ENCODE measurements at regions not wholly inside any gene's neighbourhood (a gene's known extent, or its start where the extent isn't known, plus 50 kb on each side); places are given as distances from the start of the nearest gene placed in this dataset.

DNA sequence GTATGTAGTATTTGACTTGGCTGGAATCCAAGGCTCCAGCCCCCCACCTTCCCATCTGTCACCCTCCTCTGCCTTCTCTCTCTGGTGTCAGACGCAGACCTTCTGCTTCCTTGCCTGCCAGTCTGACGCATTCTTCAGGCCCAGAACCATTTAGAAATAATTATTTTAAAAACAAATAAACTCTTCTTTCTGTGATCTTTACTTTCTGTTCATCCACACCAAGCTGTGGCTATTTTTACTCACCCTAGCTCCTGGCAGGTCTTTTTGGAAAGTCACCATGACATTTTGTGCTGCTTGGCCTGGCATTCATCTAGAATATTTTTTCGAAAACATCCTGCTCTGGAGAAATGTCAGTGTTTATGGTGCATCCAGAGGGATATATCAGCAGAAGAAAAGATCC is 330.7 kb upstream of the ASIC2 start:
- in situ Hi-C loops (cut with MboI; ENCODE audit: low sequenced_read_pairs), result loop anchor here (10.0 kb wide), 1 partner anchor 59 kb away; no protein-coding TSS in a partner anchor

DNA sequence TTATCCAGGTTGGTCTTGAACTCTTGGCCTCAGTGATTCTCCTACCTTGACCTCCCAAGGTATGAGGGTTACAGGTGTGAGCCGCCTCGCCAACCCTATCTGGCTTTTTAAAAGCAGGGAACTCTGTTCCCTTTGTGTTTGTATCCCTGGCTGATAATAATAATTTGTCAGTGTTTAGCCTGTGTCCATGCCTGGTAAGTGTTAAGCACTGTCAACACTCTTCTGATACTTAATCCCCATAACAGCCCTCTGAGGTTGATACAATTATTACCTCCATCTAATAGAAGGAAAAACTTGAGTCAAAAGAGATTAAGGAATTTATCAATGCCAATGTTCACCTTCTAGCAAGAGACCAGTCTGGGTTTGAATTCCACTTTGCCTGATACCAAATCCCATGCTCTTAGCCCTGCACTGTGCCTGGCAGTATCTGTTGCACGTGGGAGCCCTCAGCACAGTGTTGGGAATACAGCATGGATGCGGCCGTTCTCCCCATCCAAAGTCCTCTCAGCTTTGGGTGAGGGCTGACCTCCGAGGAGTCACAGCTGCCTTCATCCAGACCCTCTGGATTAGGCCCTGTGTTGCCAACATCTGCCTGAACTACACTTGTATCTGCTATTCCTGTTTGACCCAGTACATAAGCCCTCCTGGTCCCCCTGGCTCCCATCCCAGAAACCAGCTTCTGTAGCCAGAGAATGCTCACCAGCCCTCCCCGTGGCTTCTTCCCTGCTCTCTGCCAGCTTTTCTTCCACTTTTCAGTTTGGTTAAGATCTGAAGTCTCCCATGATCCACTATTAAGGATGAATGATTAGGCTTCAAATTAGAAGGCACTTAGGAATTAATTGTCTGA is 335.6 kb upstream of the ASIC2 start:
- in situ Hi-C loops (cut with MboI; ENCODE audit: low sequenced_read_pairs), result loop anchor here (10.0 kb wide), 1 partner anchor 64 kb away; no protein-coding TSS in a partner anchor

DNA sequence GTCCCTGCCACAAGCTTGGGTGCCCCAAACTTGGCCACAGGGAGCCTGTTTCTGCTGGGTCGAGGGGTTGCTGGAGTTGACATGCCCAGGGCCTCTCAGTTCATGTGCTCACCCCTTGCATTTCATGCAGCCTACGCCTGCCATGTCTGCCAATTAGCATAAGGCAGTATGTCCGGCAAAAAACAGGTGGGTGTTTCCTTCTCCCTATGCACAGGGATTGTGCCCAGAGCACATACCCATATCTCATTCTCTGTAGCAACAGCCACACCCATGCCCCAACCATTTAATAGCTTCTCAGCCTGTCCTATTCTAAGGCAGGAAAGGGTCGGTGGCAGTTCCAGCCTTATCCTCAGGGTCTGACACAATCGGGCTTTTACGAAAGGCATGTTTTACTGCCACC is 340.4 kb upstream of the ASIC2 start:
- in situ Hi-C loops (cut with MboI; ENCODE audit: low sequenced_read_pairs), result no loop called here

DNA sequence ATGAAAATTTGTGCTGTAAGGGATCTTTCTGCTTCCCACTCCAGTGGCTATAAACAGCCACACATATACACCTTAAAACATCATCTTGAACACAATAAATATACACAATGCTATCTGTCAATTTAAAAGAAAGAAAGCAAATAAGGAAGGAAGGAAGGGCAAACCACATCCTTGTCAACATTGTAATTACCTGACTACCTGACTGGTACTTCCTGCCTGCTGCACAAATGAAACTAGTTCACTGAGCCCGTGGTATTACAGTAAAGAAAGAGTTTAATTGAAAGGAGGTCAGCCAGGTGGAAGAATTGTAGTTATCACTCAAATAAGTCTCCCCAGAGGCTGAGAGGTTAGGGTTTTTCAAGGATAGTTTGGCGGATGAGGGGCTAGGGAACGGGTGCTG is 344.4 kb upstream of the ASIC2 start:
- in situ Hi-C loops (cut with MboI; ENCODE audit: low sequenced_read_pairs), result no loop called here

DNA sequence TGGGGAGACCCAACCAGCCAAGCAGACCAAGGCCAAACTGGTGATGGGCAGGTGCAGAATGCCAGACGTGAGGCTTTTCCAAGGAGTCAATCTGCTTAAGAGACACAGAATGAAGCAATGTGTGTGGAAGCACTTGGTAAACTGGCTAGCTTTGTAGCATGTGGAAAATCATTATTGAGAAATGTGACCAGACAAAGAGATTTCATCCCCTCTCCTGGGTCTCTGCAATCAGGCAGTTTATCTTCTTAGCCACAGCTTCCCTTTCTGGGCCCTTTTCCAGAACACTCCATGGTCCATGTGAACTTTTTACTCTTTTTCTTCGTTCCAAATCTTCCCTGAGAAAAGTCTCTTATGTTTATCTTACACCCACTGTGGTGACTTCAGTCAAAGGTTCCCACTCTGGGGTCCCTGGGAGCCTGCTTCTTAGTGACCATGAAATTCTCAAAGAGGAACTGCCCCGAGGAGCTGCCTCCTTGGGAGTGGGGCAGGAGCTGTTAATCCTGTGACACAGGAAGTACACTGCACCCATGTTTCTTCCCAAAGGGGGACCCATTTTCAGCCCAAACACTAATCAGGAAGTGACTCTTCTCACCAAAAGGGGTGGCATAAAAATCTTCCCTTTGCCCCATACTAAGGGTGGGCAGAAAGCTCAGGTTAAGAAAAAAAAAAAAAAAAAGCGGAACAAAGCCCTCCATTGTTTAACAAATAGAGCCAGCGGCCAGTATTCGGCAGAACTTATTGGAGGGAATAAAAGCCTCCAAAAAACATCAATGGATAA is 346.2 kb upstream of the ASIC2 start:
- in situ Hi-C loops (cut with MboI; ENCODE audit: low sequenced_read_pairs), result no loop called here

DNA sequence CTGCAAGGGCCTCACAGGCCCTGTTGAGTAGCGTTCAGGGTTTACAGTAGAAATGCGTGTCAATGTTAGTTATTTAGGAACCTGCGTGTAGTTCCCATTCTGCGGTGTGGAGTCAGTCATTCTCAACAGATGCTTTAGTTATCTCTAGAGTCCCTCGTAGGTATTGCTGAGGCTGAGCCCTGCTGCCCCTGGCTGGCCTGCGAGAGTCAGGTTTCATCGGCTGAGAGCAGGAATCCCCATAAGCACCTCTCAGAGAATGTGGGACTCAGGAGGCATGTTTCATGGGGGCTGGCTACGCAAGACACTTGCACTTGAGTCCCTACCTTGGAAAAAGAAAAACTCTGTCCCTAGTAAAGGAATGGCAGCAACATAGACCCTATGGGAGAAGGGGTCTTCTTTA is 347.5 kb upstream of the ASIC2 start:
- in situ Hi-C loops (cut with MboI; ENCODE audit: low sequenced_read_pairs), result no loop called here

DNA sequence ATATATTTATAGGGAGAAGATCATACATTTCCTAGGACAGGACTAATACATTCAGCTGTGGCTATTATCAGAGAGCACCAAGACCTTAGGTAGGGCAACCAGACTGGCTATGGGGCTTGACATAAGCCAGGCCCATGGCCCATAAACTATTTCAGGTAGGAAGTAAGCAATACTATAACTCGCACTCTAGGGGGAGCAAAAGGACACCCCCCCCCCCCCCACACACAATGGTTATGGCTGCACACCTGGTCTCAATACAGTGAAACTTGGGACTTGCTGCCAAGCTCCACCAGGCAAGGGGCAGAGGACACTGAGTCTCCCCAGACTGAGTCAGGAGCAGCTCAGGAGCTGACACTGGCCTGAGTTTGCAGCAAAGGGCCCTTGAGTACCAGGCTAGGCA is 348.9 kb upstream of the ASIC2 start:
- in situ Hi-C loops (cut with MboI; ENCODE audit: low sequenced_read_pairs), result no loop called here

DNA sequence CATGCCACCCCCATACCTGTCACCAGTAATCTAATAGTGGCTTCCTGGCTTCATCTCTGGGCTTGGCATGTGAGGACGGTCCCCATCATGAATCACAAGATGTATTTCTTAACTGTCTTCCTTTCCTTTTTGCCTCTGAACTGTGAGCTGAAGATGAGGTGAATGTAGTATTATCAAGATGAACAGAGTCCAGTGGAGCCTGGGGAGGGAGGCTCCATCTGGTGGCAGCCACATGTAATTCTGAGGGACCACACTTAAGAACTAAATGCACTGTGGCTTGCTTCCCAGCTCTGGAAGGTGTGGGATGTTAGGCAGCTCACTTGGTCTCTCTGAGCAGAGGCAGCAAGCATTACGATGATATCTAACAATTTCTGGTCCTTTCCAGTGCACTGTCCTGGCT is 354.9 kb upstream of the ASIC2 start:
- in situ Hi-C loops (cut with MboI; ENCODE audit: low sequenced_read_pairs), result no loop called here

DNA sequence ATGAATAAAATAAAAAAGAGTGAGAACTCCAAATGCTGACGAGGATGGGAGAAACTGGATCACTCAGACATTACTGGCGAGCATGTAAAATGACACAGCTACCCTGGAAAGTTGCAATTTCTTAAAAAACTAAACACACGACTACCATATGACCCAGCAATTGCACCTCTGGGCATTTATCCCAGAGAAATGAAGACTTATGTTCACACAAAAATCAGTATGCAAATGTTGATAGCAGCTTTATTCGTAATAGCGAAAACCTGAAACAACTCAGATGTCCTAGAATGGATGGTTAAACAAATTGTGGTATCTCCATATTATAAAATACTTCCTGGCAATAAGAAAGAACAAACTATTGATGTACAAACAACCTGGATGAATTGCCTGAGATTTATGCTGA is 357.2 kb upstream of the ASIC2 start:
- in situ Hi-C loops (cut with MboI; ENCODE audit: low sequenced_read_pairs), result no loop called here

DNA sequence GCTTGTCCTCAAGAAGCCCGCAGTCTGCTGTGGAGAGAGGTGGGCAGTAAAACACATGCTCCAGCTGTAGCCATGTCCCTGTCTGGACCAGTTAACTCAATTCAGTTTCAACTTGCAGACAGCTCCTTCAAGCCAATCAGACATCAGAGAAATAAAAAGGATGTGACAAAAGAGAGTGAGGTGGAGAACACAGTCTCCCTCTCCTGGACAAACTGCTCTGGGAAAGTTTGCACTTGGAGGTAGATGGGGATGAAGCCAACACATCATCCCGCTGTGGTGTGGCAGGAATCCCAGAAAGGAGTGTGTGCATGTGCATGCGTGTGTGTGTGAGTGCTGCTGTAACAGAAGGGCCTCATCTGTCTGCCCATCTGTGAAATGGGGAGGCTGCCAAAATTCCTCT is 358.6 kb upstream of the ASIC2 start:
- in situ Hi-C loops (cut with MboI; ENCODE audit: low sequenced_read_pairs), result no loop called here

DNA sequence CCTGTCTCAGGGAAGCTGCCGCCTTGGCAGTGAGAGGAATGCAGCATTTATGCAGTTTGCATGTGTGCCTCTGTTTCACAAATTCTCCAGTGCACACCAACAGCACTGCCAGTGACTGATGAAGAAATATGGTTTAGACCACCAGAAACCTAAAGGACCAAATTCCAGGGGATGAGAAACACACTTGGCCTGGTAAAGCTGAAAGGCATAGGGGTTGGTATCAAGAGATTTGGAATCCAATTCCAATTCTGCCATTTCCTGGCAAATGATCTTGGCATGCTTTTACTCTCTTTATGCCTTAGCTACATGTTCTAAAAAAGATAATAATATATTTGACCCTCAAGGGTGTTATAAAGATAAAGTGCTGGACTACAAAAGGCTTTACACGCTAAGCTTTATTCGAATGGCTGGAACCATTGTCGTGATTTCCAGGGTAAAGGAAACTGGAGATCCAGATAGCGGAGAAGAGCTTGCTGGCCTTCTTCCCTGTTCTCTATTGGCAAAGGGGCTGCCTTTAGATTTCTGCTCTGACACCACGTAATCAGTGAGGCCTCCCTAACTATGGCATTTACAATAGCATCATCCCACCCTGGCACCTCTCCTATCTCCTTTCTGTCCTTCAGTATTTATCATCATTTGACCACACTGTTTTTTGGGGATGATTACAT is 359.8 kb upstream of the ASIC2 start:
- in situ Hi-C loops (cut with MboI; ENCODE audit: low sequenced_read_pairs), result no loop called here

DNA sequence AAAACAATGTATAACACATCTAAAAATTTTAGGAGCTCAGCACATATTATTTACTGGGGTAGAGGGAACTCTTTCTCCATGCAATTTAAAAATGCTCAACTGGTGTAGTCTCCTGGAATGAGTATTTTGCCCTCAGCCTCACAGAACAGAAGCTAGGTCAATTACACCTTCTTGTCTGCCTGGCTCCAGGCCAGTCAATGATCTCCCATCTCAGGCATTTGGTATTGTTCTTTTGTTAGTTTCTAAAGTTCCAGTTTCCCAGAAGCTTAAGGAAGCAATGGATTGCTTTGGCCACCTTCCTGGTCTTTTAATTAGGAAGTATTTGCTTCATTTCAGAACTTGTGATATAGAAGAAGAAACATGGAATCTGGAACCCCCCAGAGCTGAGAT is 360.3 kb upstream of the ASIC2 start:
- in situ Hi-C loops (cut with MboI; ENCODE audit: low sequenced_read_pairs), result no loop called here

DNA sequence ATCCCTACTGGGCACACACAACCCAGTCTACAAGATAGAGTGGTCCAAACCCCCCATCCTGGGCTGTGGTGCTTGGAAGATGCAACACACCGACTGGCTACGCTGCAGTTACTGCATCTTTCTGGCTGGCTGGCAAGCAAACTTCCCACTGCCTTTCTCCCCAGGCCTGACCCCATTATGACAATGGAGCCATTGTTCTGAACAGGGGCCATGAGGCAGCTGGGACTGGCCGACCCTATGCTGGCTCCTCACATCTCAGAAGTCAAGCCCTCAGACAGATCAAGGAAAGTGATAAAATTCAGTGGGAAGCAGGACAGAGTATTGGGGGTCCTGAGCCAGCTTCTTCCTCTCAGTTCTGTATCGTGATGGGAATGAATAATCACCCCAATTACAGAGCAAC is 364.1 kb upstream of the ASIC2 start:
- in situ Hi-C loops (cut with MboI; ENCODE audit: low sequenced_read_pairs), result no loop called here

DNA sequence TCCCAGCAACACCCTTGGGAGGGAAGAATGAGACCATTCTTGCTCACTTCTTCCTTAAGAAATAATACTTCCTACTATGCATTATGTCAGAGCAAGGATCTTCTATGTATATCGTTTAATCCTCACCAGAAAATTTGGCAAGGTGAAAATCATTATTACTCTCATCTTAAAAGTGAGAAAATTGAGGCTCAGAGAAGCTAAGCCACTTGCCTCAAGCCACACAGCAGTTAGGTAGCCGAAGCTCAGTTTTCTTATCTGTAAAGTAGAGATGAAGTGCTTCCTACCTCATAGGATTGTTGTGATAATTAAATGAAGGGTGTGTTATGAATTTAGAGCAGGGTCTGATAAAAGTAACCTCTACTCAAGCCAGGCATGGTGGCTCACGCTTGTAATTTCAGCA is 368.9 kb upstream of the ASIC2 start:
- in situ Hi-C loops (cut with MboI; ENCODE audit: low sequenced_read_pairs), result no loop called here

DNA sequence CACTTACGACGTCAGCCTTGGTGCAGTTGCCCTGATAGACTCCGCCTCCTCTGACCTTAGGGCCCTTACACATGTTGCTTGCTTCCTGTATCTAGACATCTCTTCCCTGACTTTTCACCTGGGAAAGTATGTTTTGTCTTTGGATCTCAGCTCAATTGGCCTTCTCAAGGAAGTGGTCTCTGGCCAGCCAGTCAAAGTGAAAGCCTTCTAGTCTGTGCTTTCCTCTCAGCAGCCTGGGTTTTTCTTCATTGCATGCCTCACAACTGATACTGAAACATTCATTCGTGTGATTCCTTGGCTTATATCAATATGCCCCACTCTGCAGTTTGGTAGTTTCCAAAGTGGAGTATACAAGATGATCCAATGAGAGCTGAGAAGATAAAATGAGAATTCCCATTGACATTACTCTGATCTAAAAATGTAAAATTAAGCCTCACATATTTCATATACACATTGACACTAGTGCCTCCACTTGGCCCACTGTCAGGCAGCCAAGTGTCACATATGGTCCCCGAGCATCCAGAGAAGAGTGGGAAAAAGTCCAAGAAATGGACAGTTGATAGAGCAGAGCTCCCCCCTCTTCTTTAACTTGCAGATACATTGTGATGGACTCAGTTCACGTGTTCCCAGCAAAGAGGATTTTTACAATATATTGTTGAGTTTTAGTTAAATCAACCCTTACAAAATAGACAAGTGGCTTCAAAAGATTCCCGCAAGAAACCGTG is 371.2 kb upstream of the ASIC2 start:
- in situ Hi-C loops (cut with MboI; ENCODE audit: low sequenced_read_pairs), result no loop called here

DNA sequence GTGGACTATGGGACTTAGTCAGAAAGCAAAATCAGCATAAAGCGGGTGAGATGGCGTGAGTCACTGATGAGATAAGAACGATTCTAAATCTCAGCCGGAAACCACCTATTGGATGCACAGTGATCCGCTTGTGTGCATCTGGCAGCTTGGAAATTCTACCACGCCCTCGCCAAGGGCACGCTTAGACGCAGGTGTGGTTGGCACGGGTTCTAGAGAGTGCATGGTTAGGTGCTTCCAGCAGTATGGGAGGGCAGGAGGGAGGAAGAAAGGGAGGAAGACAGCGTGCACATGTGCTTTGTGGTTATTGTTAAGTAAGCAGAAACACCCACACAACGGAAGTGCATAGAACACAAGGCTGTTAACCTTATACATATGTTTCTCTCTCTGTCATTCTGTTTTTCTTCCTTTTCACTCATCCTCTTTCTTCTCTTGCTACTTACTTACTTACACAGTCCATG is 374.0 kb upstream of the ASIC2 start:
- in situ Hi-C loops (cut with MboI; ENCODE audit: low sequenced_read_pairs), result no loop called here

DNA sequence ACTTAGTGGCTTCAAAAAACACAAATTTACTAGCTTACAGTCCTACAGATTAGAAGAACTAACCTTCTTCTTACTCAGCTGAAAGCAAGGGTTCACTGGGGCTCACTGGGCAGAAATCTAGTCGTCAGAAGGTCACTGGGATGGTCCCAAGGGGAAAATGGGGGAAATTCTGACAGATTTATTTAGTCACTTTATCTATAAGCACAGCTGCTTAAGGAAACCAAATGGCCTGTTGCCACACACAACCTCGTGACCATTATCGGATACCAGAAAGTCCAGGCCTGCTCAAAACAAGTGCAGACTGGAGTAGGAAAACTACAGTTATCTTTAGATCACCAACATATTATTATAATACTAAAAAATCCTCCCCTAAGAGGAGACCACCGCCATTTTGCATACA is 374.6 kb upstream of the ASIC2 start:
- in situ Hi-C loops (cut with MboI; ENCODE audit: low sequenced_read_pairs), result no loop called here

DNA sequence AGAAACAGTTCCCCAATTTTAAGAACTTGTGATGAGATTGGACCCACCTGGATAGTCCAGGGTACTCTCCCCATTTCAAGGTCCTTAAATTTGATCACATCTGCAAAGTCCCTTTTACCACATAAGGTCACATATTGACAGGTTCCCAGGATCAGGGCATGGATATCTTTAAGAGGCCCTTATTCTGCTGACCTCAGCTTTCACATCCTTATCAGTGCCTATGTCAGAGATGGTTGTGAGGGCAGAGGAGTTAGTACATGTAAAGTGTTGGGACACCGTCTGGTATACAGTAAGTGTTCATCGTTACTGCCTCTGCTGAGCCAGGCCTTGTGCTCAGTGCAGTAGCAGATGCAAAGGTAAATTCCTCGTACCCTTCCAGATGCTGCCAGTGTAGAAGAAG is 375.4 kb upstream of the ASIC2 start:
- in situ Hi-C loops (cut with MboI; ENCODE audit: low sequenced_read_pairs), result no loop called here

DNA sequence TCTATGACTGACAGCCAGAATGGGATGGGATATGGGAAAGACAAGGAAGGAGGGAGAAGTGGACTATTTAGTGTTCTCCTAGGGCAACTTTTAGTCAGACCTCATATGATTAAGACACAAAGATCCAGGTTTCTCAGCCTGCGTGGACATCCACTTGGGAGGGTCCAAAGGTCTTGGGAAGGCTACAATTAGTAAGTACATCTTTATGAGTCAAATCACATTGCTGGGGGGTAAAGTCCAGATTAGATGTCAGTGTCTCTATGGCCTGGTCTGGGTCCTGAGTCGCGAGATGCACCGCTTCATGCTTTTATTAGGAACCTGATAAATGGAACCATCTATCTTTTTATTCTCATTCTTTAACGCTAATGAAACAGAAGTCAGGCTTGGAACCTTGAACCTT is 378.4 kb upstream of the ASIC2 start:
- in situ Hi-C loops (cut with MboI; ENCODE audit: low sequenced_read_pairs), result no loop called here

DNA sequence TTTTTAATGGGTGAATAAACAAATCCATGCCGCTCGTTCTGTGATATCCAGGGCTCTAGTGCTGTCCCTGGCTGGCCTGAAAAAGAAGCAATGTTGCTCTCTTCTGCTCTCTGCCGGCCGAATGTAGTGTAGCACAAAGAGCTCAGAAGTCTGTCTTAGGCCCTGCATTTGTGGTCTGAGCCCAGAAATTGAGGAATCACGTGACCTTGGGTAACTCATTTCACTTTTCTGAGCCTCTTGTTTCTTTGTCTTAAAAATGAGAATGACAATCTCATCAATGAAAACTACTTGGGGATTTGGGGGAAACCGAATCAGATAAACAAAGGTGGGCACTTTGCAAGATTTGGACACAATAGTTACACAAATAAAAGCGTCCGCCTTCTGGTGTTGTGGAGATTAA is 381.6 kb upstream of the ASIC2 start:
- in situ Hi-C loops (cut with MboI; ENCODE audit: low sequenced_read_pairs), result no loop called here

DNA sequence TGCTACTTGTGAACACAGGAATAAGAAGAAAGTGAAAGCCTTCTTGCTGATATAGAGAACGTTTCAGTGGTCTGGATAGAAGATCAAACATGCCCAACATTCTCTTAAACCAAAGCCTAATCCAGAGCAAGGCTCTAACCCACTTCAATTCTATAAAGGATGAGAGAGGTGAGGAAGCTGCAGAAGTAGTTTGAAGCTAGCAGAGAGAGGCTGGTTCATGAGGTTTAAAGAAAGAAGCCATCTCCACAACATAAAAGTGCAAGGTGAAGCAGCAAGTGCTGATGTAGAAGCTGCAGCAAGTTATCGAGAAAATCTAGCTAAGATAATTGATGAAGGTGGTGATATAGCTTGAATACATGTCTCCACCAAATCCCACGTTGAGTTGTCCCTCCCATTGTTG is 383.3 kb upstream of the ASIC2 start:
- in situ Hi-C loops (cut with MboI; ENCODE audit: low sequenced_read_pairs), result no loop called here

All from HL-60/S4 (cell line).